GM19324 (cell line): ENCODE measurements at regions not wholly inside any gene's neighbourhood (a gene's known extent, or its start where the extent isn't known, plus 50 kb on each side); places are given as distances from the start of the nearest gene placed in this dataset.

Experiments
- ATAC-seq: cut with Tn5 transposase; IDR thresholded peaks from one replicate; pipeline ENCODE4 v1.9.1; 2021; ENCODE audit warnings: mild to moderate bottlenecking, moderate library complexity; ENCODE audit not compliant: unreplicated experiment, low FRiP score

DNA sequence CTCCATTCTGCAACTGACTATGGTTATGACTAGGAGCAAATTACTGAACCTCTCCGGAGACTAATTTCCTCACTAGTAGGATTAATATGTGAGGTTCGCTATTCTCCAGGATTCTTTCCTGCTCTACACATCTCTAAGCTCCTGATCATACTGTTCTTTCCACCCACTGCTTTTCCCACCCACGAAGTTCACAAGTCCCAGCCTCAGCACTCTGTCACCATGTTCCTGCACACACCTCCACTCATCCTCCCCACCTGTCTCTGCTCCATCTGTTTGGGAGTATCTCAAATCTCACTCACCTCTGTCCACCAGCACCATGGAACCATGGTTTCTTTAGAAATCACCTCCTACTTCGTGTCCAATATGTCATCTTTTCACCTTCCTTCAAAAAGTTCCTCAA lies 185.3 kb downstream of the LRATD1 start:
- ATAC-seq = no peak

DNA sequence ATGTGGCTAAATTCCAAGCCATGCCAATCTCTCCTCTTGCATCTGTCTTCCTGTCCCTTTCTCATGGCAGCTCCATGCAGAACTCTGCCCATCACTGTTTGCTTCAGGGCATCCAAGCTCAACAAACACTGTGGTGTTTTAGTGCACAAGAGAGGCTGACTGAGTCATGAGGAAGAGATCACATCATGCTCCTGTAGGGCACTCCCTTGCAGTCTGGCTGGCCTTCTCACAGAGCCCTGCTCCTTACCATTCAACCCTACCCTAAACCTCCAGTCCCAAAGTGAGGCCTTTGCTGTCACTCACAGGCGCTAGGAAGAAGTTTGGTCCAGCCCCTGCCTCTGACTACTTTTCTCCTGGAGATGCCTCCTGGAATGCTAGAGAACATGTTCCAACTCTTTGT lies 194.0 kb downstream of the LRATD1 start:
- no peak for ATAC-seq

DNA sequence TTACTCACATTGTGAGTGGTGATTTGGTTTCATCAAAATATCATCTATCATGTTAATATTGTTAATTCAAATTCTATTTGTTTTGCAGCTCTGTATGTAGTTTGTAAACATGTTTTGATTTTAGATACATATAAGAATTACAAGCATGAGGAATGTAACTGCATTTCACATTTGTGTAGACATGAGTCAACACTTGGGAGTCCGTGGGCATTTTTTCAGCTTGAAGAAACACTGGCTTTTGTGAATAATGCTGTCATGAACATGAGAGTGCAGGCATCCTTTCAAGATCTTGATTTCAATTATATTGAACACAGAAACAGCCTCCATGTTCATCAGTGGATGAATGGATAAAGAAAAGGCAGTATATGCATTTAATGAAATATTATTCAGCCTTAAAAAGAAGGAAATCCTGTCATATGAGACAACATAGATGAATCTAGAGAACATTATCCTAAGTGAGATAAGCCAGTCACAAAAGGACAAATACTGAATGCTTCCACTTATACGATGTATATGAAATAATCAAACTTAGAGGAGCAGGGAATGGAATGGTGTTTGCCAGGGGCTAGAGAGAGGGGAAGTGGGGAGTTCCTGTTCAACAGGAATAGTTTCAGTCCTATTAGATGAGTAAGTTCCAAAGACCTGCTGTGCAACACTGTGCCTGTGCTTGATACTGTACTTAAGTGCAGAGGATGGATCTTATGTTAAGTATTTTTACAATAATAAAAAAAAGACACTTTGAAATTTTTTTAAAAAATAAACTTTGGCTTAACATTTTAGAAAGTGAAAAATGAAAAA lies 194.9 kb downstream of the LRATD1 start:
- no peak for ATAC-seq

DNA sequence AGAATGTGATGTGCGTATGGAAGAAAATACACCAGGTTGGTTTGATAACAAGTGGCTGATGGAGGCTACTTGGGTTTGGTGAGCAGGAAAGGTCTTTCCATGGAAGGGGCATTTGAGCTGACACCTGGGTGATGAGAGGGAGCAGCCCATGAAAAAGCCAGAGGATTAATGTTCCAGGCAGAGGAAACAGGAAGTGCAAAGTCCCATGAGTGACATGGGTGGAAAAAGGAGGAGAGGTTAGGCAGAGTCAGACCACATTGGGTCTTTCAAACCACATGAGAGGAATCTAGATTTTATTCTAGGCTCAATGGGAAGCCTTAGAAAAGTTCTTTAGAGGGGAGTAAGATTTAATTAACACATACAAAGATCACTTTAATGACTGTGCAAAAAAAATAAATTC lies 195.7 kb downstream of the LRATD1 start:
- ATAC-seq = no peak

DNA sequence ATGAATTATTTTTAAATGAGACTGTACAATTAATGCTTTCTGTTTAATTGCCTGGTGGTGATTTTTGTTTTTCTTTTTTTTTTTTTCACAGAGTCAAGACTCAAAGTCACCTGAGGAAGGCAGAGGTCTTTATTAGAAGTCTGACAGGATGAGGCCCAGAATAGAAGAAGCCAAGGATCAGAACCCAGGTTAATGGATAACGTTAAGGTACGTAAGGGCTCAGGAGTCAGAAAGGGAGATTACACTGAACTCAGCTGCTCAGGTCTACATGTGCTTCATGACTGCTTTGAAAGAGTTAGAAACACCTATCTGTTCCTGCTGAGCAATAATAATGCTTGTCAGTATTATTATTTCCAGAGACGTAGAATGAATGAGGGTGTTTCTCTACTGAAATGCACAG lies 196.5 kb downstream of the LRATD1 start:
- no peak for ATAC-seq

DNA sequence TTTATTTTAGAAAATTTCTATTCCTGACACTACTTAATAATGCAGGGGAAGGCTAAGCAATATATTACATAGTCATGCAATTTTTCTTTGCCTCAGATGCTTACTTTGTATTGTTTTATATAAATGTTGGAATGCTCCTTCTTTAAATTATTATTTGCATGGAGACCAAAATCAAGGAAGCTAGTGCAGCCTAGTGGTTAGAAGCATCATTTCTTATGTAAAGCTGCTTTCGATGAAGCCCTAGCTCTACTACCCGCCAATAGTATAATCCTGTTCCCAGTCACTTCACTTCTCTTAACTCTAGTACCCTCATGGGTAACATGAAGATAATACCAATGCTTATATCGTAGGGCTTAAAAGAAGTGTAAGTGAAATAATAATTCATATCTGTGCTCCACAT lies 198.9 kb downstream of the LRATD1 start:
- no peak for ATAC-seq

DNA sequence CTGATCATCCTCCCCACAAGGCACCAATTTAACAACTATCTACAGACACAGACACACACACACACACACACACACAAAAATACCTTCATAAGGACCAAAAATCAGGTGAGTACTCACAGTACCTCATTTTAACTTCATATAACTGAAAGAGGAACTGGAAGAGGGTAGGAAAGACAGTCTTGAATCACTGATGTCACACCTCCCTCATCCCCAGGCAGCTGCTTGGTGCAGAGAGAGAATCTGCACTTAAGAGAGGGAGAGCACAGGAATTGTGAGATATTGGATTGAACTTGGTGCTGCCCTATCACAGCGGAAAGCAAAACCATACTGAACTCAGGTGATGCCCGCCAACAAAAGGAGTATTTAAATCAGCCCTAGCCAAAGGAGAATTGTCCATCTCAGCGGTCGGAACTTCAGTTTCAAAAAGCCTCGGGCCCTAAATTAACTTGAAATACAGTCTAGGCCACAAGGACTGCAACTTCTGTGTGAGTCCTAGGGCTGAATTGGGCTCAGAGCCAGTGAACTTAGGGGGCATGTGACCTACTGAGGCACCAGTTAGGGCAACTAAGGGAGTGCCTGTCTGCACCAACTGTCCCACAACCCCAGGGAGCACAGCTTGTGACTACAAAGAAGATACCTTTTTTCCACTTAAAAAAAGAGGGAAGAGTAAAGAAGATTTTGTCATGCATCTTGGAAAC lies 211.1 kb downstream of the LRATD1 start:
- ATAC-seq = no peak

DNA sequence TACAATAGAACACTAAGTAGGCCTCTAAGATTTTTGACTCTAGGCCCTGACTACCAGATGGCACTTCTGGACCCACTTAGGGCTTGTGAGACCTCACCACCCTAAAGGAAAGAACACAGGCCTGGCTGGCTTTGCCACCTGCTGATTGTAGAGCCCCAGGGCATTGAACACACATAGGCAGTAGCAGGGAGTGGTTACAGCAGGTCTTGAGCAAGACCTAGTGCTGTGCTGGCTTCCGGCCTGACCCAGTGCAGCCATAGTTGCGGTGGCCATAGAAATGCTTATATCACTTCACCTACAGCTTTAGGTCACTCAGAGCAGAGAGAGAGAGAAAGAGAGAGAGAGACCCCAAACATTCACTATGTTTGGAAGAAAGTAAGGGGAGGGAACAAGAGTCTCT lies 223.2 kb downstream of the LRATD1 start:
- no peak for ATAC-seq

DNA sequence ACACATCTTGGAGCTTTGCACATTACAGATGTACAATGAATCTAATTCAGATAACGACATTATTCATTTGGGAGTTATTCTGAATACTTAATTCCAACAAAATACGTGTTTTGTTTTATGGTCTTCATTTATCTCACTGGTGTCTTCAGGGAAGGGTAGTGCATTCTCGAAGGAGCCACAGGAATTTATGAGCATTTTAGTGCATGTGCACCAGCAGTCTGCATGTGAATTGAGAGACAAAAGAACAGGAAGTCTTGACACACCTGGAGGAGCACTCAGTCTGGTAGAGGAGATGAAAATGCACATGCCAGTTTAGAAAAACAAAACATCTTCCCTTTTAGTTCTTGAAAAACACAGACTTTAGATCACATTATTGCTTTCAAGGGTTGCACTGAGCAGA lies 228.7 kb downstream of the LRATD1 start:
- ATAC-seq = no peak

DNA sequence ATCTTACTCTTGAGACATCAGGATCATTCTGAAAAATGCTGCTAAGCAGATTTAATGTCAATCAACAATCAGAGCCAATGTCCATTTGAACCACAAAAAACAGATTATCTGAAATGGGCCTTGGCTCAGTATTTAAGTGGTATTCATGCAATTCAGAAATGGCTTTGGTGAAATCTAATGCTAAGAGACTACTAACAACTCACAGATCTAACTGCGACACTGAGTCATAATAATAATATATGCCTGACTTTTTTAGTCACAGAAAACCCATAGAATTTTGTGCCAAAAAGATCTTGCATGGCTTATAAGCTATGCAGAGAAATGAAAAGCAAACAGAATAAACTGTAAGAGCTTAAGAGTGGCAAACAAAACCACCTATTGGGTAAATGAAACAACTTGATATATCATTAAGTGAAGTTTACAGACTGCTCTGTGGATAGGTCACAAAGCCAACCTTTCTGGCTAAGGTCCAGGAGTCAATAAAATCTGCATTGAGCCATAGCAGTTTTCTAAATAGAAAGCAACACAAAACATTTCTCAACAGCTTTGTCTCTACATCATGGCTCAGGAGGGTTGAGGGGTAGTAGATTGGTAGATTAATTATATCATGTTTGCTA lies 234.3 kb downstream of the LRATD1 start:
- ATAC-seq = no peak

DNA sequence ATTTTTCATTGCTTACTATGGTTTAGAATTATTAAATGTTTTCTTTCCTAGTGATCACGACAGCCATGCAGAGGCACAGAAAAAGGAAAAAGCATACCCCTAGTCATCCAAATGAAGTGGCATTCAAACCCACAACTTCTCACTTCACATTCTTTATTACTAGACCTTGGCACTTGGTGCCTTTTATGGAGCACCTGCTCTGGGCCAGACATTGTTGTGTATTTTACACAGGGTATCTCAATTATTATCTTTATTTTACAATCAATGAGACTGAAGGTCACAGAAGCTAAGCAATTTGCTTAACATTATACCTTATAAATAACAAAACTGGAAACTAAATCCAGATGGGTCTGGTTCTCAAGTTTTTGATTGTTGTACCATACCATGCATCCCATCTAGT lies 235.3 kb downstream of the LRATD1 start:
- ATAC-seq = no peak

DNA sequence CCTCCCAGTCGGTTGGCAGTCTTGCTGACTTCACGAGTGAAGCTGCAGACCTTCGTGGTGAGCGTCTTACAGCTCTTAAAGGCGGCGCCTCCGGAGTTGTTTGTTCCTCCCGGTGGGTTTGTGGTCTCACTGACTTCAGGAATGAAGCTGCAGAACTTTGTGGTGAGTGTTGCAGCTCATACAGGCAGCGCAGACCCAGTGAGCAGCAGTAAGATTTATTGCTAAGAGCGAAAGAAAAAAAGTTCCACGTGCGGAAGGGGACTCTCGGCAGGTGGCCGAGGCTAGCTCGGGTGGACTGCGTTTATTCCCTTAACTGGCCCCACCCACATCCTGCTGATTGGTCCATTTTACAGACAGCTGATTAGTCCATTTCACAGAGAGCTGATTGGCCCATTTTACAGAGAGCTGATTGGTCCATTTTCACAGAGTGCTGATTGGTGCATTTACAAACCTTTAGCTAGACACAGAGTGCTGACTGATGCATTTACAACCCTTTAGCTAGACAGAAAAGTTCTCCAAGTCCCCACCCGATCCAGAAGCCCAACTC lies 240.3 kb downstream of the LRATD1 start:
- ATAC-seq = no peak

DNA sequence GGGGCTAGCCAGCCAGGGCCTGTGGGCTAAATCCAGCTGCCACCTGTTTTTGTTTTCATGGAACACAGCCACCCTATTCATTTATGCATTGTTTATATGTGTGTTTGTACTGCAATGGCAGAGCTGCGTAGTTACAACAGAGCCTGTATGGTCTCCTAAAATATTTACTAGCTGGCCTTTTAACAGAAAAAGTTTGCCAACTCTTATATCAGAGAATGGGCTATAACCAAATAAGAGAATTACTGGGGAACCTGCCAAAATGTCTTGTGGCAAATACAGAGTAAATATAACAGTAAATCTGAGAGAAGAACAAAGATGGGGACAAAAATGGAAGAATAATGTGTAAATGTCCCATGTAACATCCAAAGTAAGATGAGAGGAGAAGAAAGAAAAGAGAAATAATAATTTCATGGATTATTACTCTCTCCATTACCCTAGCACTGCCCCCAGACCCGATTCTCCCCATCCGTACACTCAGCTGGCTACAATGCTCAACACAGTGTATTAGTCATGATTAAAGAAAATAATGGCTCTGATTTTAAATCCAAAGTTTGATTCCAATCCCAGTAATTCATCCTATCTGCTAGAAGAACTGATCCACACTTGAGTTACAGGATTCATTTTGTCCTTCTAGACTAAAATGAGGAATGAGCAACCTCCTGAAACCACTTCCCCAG lies 249.3 kb downstream of the LRATD1 start:
- ATAC-seq = no peak

DNA sequence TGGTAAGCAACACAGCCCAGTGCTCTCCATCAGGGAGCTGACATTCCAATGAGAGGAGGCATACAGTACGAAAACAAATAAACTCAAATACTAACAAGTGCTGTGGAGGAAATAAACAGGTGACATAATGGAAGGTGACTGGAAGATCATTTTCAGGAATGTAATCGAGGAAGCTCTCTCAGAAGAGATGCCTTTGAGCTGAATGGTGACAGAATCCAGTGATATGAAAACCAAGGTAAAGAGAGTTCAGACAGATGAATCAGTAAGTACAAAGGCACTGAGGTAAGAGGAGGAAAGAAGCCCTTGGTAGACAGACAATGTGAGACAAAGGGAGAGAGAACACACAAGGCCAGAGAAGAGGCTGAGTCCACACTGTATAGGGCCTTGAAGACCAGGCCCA lies 252.1 kb downstream of the LRATD1 start:
- no peak for ATAC-seq

DNA sequence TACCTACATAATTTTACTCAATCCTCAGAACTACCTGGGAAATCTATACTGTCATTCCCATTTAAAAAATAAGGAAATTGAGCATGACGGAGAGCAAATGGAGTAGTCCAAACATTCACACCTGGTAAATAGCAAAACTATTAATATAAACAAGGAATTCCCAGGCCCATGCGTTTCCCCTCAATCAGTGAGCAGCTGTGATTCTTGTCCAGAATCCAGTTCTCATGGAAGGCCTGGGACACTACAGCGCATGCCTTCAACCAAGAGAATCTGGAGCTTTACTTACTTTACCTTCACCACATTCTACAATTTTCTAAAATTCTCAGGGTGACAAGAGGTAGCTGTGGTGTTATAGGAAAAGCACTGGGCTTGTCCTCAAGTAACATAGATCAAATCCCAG lies 259.0 kb downstream of the LRATD1 start:
- ATAC-seq = no peak

DNA sequence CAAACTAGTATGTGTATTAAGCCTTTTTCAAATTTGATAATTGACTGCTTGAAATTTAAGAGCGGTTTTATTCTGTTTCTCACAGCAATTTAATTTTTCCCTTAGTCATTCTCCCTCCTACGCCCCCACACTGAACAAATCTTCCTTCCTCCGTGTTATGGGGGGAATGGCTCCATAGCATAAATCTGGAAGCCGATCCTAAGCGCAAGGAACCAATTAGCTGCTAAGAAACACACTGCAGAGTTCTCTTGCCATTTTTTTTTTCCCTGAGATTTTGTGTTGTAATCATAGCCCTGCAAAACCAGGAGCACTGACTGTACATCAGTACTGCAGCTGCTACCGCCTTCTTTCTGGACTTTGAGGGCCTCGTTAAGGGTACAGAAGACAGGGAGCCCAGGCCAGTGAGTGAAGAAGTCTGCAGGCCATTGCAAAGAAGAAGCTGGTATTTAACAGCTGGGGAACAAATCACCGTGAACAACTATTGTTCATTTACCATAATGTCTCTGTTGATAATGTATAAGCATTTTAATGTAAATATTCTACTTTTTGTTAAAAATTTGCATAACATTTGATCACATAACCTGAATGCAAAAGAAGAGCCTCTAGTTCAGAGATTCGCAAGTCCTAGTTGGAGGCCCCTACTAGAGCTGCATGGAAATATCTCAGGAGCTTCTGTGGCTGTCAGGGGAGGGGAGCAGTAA lies 264.0 kb downstream of the LRATD1 start:
- ATAC-seq = no peak

DNA sequence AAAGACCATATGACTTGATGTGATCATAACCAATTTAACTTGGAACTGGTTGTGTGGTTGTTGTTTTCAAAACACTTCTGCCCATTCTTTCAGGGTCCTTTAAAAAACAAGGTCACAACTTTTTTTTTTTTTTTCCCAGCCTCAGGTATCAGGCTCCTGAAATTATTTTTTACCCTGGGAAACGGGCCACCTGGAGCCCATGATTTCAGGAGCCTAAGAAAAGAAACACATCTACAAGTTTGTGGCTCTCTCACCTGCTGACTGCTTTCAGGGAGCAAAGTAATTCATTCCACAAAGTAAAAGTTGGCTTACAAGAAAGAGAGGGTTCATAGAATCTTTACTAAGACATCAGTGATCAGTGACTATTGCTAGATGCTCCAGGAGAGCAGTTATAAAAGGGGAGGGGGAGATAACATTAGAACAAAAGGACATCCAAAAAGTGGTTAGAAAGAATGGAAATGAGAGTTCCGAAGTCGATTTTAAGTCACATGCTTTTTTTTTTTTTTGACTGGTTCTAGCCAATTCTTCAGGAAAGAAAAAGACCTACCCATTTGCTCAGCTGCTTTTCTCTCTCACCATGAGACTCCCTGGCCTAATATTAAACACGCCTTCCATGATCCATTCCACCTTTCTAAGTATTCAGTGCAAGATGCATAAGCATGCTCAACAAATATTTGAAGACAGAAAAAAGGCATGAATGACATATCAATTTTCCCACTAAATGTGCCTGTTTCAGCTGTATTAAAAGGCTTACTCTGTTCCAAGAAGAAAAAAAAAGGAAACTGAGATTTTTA lies 267.3 kb downstream of the LRATD1 start:
- ATAC-seq = no peak

DNA sequence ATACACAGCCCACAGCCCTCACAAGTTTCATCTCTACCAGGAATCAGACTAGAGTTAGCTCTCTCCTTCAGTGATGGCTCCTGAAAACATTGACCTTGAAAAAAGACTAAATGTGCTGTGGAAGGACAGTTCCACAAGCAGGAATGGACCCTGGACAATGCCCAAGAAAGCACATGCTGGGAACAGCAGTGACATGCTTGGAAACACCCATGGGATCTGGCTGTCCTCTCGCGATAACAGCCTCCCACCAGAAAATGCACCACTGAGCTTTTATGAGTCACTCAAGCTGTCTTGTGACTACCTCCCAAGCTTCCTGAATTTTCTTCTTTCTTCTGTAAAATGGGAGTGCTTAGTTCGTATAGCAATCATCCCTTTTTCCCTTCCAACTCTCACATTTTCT lies 269.2 kb downstream of the LRATD1 start:
- no peak for ATAC-seq

DNA sequence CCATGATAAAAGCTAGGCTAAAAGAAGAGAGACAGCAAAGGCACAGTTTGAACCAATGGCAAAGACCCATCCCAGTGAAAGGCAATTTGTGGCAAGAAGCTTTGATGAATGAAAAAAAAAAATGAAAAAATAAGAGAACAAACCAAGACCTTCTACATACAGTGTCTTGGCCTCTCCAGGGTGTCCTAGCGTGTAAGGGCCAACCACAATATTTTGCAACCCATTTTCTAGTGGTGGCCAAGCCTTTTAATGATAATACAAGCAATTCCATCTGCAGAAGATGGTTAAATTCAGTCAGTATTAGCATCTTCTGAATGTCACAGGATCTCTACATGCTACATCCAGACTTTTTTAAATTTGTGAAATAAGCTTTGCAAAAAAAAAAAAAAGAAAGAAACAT lies 270.4 kb downstream of the LRATD1 start:
- ATAC-seq = no peak
